ENCODE measurements at regions not wholly inside any gene's neighbourhood (a gene's known extent, or its start where the extent isn't known, plus 50 kb on each side); places are given as distances from the start of the nearest gene placed in this dataset.

- TF ChIP-seq CTCF (conservative IDR thresholded peaks at IDR 0.05 in 1 of 2, IDR thresholded peaks at IDR 0.05 in 1 of 2; ENCODE audit: low read depth in 1 of 2, low read length in 2 of 2) (no peak), EZH2 (IDR thresholded peaks at IDR 0.05; ENCODE audit: low read length, missing control alignments) (no peak)
Observed at GRCh38 chr16:49121636-49122035, 160.0 kb downstream of the CBLN1 start.

Data from fibroblast of lung (primary cell).